OCI-M1 (cell line): ENCODE measurements at regions not wholly inside any gene's neighbourhood (a gene's known extent, or its start where the extent isn't known, plus 50 kb on each side); places are given as distances from the start of the nearest gene placed in this dataset.
"Not testable (repeated sequence)": the region's sequence is repeated elsewhere in the genome, so short reads cannot be mapped to it uniquely, and the experiment has no call there.

ENCODE experiments used
- DNase-seq: peaks from one replicate; lab custom pipeline; 2025; lab: John Stamatoyannopoulos, UW

GRCh38 chr6:150456466-150456865, 87.7 kb downstream of the IYD start:
- DNase-seq: no peak

DNA sequence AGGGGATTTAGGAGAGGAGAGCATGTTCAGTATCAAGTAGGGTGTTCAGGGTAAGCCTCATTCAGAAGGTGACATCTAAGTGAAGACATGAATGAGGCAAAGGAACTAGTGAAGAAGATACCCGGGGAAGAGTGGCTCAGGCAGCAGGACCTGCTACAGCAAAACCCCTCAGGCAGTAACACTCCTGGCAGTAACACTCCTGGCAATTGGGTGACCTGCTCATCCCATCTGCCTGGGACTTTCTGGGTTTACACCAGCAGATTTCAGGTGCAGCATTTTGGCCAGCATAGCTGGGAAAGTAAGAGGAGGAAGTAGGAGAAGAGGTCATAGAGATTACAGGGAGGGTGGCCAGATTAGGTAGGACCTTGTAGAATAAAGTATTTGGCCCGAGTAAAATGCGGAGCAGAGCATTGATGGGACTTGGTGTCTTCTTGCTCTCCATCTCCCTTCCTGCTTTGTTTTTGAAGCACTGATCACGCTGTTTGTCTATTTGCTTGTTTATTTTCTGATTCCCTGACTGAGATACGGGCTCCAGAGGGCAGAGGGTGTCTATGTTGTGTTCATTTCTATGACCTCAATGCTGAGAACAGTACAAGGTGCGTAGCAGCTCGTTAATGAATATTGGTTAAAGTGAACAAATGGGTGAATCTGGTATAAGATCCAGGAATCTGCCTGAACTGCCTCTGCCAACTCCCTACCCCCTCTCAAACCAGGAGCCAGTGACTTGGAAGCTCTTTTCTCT, 88.3 kb downstream of the IYD start:
- DNase-seq: no peak

- DNase-seq: no peak
Measured at GRCh38 chr6:150458579-150458978, 89.8 kb downstream of the IYD start.

DNA sequence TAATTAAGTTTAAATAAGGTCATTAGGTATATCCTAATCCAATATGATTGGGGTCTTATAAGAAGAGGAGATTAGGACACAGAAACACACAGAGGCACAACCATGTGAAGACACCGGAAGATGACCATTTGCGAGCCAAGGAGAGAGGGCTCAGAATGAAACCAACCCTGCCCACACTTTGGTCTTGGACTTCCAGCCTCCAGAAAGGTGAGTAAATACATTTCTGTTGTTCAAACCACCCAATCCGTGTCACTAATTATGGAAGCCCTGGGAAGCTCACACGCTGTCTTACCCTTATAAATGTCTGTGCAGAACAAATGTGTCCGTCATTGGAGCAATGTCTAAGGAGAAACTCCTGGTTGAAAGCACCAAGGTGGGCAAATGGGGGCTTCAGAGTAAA, 95.0 kb downstream of the IYD start:
- DNase-seq: no peak

DNA sequence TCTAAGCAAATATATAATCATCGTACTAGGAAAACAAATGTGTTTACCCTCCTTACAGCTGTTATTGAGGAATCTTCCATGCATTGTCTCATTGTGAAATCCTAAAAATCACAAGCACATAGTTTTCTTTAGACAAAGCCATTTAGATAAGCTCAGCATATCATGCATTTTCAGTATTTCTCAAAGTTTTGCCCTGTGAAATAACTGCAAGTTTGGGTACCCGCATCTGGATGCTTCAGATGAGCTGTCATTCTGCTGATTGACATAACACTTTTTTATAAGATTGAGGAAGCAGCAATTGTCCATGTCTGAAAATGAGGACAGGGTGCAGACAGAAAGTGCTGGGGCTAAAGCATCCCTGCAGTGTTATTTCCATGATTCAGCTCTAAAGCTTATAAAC, 96.2 kb downstream of the IYD start:
- no peak for DNase-seq

DNA sequence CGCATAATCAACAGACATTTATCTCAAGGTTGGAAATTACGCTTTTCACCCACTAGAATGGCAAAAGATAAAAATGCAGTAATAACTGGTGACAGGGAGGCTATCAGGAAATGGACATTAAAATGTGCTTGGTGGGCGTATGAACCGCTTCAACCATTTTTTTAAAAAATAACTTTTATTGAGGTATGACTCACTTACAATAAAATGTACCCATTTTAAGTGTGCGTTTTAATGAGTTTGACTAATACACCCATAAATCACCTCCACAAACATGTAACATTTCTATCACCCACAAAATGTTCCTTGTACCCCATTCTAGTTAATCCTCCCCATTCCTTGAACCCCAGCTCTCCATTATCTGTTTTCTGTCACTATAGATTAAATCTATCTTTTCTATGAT, 96.8 kb downstream of the IYD start:
- no peak for DNase-seq

DNA sequence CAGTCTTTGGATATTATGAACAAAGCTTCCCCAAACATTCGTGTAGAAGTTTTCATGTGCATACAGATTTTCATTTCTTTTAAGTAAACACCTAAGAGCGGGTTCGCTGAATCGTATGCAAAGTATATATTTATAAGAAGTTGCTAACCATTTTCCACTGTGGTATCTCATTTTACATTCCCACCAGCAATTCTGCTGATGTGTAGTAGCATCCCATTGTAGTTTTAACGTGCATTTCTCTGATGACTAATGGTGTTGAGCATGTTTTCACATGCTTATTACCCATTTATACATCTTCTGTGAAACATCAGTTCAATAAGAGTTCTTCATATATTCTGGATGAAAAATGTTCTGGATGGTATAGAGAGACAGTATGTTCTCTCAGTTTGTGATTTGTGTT, 97.4 kb downstream of the IYD start:
- DNase-seq: no peak

- no peak for DNase-seq
Measured at GRCh38 chr6:150470131-150470530, 101.3 kb downstream of the IYD start.

DNA sequence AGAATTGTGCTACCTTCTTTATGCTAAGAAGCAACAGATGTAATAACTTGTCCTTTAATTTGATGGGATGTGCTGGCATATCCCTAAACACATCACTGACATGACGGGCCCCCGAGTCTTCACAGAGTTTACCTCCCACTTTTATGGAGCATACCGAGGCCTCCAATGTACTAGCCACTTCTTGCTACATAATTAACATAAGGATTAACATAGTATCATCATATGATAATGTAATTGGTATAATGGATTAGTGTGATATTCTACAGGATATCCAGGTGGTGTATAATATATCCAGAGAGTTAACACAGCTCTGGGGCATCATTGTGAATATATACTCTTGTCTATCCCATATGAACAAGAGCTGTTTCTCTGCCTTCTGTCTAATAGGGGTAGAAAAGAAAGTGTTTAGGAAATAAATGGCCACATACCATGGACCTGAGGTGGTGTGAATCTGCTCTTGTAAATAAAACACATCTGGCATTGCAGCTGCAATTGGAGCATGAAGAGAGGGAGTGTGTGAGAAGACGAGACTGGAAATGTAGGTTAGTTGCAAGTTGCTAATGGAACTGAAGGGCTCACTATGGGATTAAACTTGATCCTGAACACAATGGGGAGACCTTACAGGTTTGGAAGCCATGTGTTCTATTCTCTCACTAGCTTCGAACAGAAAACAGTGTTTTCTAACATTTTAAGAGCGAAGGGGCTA, 102.3 kb downstream of the IYD start:
- no peak for DNase-seq

GRCh38 chr6:150478656-150479545, 110.1 kb downstream of the IYD start:
- DNase-seq: no peak

DNA sequence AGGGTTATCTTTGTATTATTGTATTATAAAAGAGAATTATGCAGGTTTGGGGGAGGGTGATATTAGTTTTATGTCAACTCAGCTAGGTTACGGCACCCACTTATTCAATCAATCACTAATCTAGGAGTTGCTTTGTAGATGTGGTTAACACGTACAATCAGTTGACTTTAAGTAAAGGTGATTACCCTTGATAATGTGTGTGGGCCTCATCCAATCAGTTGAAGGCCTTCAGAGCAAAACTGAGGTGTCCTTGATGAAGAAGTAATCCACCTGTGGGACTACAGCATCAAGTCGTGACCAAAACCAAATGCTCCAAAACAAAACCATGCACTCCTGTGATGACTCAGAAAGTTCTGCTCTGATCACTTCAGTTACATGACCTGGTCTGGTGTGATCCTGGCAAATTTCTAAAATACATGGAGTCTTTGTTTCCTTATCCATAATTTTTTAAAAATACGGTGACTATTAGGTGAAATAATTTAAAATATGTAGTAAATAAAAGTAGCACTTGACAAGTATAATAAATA, 114.1 kb downstream of the IYD start:
- no peak for DNase-seq

- no peak for DNase-seq
Measured at GRCh38 chr6:150485161-150485958, 114.3 kb upstream of the PLEKHG1 start.

DNA sequence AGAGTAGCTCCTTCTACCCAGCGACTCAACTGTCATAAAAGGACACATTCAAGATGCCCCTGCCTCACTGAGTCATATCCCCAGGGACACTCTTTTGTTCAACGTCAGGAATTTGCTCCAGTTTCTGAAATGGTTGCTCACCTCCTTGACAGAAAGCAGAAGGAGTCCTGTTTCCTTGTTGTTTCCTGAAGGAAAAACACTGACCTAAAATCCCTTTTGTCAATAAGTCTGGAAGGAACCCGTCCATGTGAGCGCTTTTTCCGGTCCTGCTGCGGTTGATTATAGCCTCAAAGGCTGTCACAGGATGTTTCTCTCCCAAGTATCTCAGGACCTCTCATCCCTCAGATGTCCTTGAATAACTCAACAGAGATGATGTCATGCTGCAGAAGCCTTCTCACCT, 113.6 kb upstream of the PLEKHG1 start:
- DNase-seq: no peak

DNA sequence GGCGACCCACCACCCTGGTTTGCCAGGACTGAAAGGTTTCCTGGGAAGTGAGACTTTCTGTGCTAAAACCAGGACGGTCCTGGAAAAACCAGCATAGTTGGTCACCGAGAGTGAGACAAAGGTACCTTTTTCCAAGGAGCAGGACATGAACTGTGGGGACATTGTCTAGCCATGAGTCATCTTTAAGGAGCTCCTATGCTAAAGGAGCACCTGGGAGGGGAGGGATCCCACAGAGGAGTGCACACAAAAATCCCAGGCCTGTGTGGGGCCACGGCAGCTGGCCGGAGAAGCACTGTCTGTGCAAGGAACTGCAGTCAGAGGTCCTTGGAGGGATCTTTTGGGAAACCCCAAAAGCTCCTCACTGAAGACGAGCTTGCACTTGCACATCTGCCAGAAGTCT, 109.1 kb upstream of the PLEKHG1 start:
- no peak for DNase-seq

DNA sequence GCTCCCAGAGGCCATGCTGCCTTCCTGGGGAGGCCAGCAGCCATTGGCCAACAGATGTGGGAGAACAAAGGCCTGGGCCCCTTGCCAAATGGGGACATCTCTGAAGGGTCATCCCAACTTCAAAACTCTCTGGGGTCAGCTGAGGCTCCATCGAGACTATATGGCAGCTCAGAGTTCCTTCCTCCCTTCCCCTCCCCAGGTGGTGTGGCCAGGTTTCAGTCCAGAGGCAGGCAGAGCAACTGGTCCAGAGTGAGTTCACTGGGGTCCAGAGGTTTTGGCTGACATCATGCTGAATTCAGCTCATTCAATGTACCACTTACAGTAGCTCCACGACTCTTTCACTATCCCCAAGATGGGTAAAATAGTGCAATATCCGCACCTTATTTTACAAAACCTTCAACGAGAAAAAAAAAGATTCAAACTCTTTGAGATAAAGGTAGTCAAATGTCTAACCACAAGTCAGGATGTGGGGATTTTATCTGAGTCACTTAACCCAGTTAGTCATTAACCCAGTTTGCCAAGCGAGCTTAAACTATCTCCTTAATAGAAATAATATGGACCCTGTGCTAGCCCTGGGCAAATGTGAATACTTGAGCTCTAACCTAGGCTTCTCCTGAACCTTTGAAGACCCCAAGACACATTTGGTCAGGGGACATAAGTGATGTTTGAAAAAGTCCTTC, 108.4 kb upstream of the PLEKHG1 start:
- DNase-seq: no peak

DNA sequence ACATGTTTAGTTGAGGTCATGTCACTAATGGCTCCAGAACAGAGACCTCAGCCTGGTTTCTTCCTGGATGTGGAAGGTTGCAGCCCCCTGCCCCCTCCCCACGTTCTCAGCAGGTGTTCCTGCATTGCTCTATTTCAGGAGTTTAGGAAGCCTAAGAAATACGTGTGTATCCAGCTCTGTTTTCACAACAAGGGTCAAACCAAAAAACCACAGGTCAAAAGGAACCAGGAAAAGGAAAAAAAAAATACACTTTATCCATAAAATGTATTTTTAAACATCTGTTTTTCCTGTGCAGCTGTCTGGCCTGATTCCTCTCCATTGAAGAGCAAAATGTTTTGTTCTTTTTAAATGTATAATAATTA, 107.9 kb upstream of the PLEKHG1 start:
- no peak for DNase-seq

GRCh38 chr6:150492507-150492906, 107.2 kb upstream of the PLEKHG1 start:
- no peak for DNase-seq

GRCh38 chr6:150492941-150493340, 106.7 kb upstream of the PLEKHG1 start:
- DNase-seq: no peak

DNA sequence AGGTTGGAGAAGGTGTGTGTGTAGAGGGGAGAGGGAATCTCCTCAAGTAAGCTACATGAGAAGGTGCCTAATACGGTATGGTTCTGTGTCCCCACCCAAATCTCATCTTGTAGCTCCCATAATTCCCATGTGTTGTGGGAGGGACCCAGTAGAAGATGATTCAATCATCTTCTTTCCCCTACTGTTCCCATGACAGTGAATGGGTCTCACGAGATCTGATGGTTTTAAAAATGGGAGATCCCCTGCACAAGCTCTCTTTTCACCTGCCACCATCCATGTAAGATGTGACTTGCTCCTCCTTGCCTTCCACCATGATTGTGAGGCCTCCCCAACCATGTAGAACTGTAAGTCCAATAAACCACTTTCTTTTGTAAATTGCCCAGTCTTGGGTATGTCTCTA, 106.1 kb upstream of the PLEKHG1 start:
- not testable (repeated sequence) for DNase-seq

DNA sequence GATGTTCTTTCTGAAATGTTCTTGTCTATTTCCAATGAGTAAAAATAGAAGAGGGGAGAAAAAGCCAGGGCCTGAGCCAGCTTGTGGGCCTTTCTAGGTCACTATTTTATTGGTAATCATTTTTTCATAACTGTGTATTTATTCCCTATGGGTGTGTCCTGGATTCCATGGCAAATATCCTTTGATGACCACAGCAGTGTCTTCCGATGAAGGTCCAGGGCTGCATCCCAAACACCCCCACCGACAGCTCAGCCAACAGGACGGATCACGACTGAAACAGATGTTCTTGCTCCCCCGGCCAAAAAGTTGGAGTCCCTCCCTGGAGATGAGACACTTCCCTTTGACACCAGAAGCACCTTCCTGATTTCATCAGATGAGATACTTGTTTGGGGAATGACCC, 105.4 kb upstream of the PLEKHG1 start:
- DNase-seq: no peak

DNA sequence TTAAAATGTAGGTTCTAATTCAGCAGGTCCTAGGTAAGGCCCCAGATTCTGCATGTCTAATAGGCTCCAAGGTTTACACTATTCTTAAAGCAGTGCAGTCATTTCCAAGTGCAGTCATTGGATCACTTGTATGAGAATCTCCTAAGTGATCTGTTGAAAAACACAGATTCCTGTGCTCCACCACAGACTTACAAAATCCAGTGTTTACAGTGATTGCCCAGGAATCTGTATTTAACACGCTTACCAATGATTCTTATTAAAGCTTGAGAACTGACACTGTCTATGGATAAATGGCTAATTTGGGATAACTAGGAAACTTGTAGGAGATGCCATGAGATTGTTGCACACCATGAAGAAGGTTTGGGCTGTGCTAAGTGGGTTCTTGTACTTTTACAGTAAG, 104.6 kb upstream of the PLEKHG1 start:
- DNase-seq: no peak
